Right ventricle myocardium superior (tissue), 1 donor: ENCODE measurements at regions not wholly inside any gene's neighbourhood (a gene's known extent, or its start where the extent isn't known, plus 50 kb on each side); places are given as distances from the start of the nearest gene placed in this dataset.

Source experiments
- ATAC-seq: fragments of 200-7000 bp; cut with Tn5 transposase; one replicate; pipeline ENCODE4 v1.9.1; 2020; ENCODE audit warnings: mild to moderate bottlenecking; ENCODE audit not compliant: poor library complexity
- DNase-seq: peaks from one replicate; pipeline ENCODE4 v3.0.0-alpha.2; 2020
- intact Hi-C: fragments of 100-400 bp; cut with DNase I; formaldehyde crosslinking; loops from one replicate; pipeline ENCODE4 v1.11.2; 2022
- donor health status: DM: no; HTN: yes; CAD: no; lungs with severe emphysema.

GRCh38 chr15:63453186-63453905, 51.0 kb upstream of the USP3 start:
- intact Hi-C loops: no loop called here
- DNase-seq (no peak), ATAC-seq (no peak)

GRCh38 chr15:63454503-63455211, 49.7 kb upstream of the USP3 start:
- intact Hi-C loops: no loop called here
- no peak for DNase-seq

More at GRCh38 chr15:63454503-63455211, 49.7 kb upstream of the USP3 start:
- no peak for ATAC-seq
